ENCODE measurements at regions not wholly inside any gene's neighbourhood (a gene's known extent, or its start where the extent isn't known, plus 50 kb on each side); places are given as distances from the start of the nearest gene placed in this dataset.

- no peak for DNase-seq (ENCODE audit: low spot score)
Observed at GRCh38 chr3:24764236-24764915, 269.7 kb upstream of the THRB start.

DNA sequence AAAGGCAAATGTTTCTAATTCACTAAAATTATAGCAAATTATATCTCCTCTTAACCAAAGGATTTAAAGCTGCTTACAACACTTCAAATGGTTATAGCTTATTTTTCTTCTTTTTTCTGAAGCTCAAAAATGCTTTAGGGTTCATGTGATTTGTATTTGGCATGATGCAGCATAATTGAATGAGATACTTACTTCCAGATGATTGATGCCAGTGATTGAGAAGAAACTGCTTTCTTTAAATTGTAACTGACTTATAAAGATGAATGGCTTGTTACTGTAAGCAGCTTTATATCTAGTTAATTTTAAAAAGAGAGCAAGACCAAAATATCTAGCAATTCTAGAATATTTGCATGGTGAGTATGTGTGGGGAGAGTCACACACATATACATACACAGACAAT, 270.7 kb upstream of the THRB start:
- no peak for DNase-seq (ENCODE audit: low spot score)

DNA sequence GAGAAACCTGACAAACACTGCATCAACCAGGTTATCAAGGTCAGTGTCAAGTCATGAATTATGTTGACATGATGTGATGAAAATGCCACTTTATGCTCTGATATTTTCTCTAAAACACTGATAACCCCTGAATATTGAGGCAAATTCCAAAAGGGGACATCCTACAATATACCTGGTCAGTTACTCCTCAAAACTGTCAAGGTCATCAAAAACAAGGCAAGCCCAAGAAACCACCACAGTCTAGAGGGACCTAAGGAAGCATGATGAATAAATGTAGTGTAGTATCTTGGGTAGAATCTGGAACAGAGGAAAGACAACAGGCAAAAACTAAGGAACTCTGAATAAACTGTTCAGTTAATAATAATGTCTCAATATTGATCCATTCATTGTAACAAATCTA, 275.3 kb upstream of the THRB start:
- no peak for DNase-seq (ENCODE audit: low spot score)

DNA sequence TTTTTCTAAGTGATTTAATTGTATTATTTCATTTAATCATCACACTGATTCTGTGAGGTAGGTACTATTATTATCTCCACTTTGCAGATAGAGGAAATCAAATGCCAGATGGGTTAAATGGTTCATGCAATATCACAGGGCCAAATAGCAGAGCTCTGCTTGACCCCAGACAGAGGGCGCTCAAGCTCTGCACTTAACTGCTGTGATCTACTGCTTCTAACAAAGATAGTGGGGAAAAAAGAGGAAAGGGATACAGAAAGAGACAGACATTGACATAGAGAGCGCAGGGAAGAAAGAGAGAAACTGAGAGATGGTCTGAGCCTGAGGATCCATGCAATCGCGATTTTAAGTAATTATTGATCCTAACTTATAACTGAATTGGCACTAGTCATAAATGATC, 279.1 kb upstream of the THRB start:
- DNase-seq (ENCODE audit: low spot score) = peak; percentile 84

GRCh38 chr3:24780991-24781390, 286.3 kb upstream of the THRB start:
- DNase-seq (ENCODE audit: low spot score) = no peak

GRCh38 chr3:24781454-24781853, 286.8 kb upstream of the THRB start:
- DNase-seq (ENCODE audit: low spot score) = no peak

DNA sequence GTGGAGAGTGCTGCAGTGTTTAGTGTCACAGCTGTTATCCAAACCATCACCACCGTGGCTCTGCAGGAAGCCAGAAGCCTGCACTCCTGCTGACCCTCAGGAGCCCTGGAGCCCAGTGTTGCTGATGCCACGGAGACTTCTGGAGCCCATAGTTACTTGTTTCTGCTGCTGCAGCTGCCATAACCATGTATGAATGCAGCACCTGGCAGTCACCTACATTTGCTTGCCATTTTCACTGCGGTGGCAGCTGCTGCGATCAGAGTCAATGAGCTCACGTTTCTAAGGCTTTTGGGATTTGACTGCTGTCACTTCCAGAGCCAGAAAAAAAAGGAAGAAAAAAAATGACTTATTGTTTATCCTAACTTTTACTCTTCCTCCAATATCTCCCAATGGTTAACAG, 299.2 kb upstream of the THRB start:
- no peak for DNase-seq (ENCODE audit: low spot score)

GRCh38 chr3:24802614-24803013, 308.0 kb upstream of the THRB start:
- DNase-seq (ENCODE audit: low spot score) = no peak

DNA sequence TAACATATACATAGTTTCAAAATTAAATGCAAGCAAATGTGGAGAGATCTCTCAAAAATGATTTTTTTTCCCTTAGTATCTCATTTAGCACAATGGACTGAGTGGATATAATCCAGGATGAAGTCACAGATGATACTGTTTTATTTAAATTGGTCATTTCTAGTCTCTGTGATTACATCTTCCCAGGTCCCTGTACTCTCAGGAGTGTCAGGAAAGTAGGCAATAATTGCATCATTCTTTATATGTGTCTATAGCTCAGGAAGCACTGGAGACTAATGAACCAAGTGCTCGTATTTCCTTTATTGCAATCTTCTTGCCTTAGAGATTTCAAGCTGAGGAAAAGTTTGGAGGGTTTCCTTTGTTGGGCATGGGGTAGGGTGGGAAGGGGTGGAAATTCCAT, 309.4 kb upstream of the THRB start:
- no peak for DNase-seq (ENCODE audit: low spot score)

DNA sequence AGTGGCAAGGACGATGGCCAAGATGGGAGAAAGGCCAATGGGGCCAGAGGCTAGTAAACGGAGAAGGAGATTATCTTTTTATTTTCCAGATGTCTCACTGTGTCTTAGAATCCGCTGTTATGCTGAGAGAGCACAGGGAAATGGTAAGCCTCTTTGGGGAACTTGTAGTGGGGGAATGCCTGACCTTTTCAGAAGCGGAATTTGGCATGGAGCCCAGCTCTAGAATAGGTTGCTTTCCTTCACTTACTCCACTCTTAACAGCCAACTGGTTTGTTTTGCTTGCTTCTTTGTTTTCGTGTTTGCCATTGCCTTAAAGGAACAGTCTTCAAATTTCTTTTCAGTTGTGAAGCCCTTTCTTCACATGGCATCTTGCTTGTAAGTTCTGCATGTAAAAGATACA, 316.2 kb upstream of the THRB start:
- DNase-seq (ENCODE audit: low spot score) = peak; percentile 58

DNA sequence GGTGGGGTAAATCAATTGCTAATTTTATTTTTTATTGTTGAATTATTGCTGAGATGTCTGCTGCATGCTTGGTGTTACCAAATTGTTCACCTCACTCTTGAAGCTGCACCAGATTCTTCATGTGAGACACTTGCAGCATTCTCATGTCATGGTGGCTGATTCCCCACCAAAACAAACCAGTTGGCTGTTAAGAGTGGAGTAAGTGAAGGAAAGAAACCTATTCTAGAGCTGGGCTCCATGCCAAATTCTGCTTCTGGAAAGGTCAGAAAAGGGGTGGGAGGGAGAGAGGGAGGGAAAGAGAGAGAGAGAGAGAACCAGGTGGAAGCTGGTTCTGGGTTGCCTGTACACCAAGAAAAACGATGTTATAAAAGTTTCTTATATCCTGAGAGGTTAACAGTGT, 317.5 kb upstream of the THRB start:
- DNase-seq (ENCODE audit: low spot score) = no peak

GRCh38 chr3:24818055-24818454, 323.4 kb upstream of the THRB start:
- DNase-seq (ENCODE audit: low spot score) = no peak

DNA sequence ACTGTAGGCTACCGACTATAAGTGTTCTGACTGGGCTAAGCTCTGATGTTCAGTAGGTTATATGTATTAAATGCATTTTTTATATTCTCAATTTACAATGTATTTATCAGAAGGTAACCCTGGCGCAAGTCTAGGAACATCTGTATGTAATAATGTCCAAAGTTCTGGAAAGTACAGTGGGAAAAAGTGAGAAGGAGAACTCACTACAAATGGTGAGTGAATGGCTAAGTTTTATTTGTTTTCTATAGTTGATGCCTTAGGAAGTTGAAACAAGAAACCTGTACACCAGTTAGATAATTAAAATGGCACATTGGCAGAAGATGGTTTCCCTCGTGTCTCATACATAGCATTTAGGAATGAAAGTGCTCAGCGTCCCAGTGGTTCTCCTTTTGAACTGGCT, 333.4 kb upstream of the THRB start:
- no peak for DNase-seq (ENCODE audit: low spot score)

- no peak for DNase-seq (ENCODE audit: low spot score)
Observed at GRCh38 chr3:24828551-24828950, 333.9 kb upstream of the THRB start.

DNA sequence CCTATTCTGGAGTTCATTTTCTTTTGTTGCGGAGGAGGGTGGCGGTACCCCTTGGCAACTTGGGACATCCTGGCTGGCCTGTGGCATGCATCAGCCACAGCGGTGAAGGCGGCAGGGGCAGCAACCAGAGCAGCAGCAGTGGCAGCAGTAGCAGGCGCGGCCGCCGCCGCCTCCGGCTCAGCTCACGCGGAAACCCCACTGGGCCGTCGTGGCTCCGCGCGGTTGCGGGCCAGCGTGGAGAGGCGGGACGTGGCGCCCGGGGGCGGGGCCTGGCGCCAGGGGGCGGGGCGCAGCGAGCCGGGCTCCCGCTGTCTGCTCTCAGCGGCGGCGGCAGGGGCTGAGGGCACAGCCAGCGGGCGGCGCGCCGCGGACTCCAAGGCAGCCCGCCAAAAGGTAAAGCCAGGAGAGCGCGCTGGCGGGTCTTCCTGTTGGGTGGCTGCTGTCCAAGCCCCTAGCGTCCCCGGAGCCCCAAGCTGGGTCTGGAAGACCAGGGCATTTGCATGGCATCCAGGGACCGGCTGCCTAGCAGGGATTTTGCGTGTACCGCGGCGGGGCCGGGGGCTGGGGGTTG, 334.4 kb upstream of the THRB start:
- DNase-seq (ENCODE audit: low spot score) = peak; percentile 53

- peak; percentile 20 for DNase-seq (ENCODE audit: low spot score)
Observed at GRCh38 chr3:24829629-24830229, 335.1 kb upstream of the THRB start.

DNA sequence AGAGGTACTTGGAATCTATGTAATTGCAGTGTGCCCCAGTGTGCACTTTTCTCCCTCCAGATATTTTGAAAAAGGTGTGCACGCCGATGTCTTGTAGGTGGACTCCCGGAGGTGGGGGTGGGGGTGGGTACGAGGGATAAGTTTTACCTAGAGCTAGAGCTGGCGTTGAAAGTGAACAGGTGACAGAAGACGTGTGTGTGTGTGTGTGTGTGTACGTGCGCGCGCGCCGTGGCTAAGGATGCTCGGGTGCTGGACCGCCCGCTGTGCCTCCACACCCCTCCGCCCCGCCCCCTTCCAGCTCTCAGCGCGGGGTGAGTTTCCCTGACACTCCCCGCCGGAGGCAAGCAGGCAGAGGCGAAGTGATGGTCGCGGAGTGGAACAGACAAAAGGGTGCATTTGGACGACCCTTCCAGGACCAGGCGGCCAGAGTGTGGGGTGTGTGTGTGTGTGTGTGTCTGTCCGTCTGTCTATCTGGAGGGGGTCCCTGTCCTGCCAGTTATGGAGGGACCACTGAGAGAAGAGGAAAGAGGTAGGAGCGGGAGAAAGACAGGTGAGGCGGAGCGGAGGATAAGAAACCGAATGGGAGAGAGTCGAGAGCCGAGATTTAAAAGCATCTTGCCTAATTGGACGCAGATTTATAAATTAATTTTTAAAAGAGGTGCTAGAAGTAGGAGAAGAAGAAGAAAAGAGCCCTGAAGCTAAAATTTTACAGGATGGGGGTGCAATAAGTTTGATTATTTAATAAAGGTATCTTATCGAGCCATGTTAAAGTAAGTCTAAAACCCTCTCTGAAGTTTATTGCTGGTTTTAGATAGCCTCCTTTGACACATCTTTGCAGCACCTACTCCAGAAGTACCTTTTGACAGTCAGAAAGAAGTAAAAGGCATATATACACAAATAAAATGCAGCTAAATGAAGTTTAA, 335.8 kb upstream of the THRB start:
- no peak for DNase-seq (ENCODE audit: low spot score)

GRCh38 chr3:24831221-24831620, 336.6 kb upstream of the THRB start:
- no peak for DNase-seq (ENCODE audit: low spot score)

- no peak for DNase-seq (ENCODE audit: low spot score)
Observed at GRCh38 chr3:24832891-24833290, 338.2 kb upstream of the THRB start.

DNA sequence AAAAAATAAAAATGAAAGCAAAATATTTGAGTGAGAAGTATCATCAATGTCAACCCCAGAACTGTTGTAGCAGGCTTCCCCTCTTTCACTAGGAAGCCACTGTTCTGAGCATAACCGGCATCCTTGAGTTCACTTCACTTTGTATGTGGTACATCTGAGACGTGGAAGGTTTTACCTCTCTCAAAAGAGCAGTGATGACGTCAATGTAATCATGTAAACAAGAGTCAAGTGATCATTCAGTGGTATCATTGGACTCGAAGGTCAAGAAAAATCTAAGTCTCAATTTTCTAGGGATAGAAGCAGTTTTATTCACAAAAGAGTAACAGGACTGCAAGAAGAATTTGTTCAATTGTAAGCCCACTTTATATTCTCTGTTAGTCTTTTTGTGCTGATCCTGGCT, 339.8 kb upstream of the THRB start:
- DNase-seq (ENCODE audit: low spot score) = no peak

GRCh38 chr3:24835510-24835909, 340.9 kb upstream of the THRB start:
- DNase-seq (ENCODE audit: low spot score) = no peak

- no peak for DNase-seq (ENCODE audit: low spot score)
Observed at GRCh38 chr3:24837601-24838000, 343.0 kb upstream of the THRB start.

- DNase-seq (ENCODE audit: low spot score) = no peak
Observed at GRCh38 chr3:24838533-24838932, 343.9 kb upstream of the THRB start.

All from Ammon's horn (tissue), 1 donor.